ENCODE measurements at regions not wholly inside any gene's neighbourhood (a gene's known extent, or its start where the extent isn't known, plus 50 kb on each side); places are given as distances from the start of the nearest gene placed in this dataset.

DNA sequence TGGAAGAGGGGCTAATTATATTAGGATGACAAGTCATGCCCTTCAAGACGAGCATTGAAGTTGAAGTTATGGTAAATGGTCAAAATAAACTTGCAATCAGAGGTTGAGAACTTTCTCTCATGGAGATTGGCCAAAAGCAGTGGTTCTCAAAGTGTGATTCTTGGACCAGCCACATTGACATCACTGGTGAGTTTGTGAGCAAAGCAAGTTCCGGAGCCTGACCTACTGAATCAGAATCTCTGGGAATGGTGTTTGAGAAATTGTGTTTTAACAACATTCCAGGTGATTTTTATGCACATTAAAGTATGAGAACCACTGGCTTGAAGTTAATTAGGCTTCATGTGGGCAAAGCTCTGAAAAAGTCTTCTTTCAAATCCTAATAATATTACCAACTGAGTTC, 403.5 kb downstream of the ZSWIM6 start:
- Histone ChIP-seq H3K4me1 (ENCODE audit: low read length) (no peaks in the 10 kb centered on the region), H3K4me2 (ENCODE audit: low read depth, low read length) (no peak overlapping the region), H3K36me3 (replicated peaks; ENCODE audit: insufficient read depth, low read length) (no peaks in the 10 kb centered on the region), H3F3A (ENCODE audit: insufficient read depth, low read length) (no peaks in the 10 kb centered on the region), H3K9ac (ENCODE audit: low read length) (no peak overlapping the region), H3K27me3 (replicated peaks; ENCODE audit: insufficient read depth, low read length) (no peaks in the 10 kb centered on the region), H3K27ac (ENCODE audit: low read length) (no peak overlapping the region), H3K9me3 (replicated peaks; ENCODE audit: insufficient read depth, low read length) (no peaks in the 10 kb centered on the region), H3K4me3 (ENCODE audit: low read length) (no peak overlapping the region), H4K20me1 (ENCODE audit: insufficient read depth, low read length) (no peaks in the 10 kb centered on the region), H3K9me2 (replicated peaks; ENCODE audit: insufficient read depth, low read length) (no peaks in the 10 kb centered on the region), H3K79me2 (ENCODE audit: low read length) (no peaks in the 10 kb centered on the region), H2AFZ (ENCODE audit: low read length) (no peak overlapping the region)
- TF ChIP-seq EZH2 (optimal IDR thresholded peaks at IDR 0.05; ENCODE audit: low read depth, low read length) (no peak), EZH2phosphoT487 (IDR thresholded peaks at IDR 0.05; ENCODE audit: low read length) (no peak)
- TF ChIP-seq, protein P1, sequence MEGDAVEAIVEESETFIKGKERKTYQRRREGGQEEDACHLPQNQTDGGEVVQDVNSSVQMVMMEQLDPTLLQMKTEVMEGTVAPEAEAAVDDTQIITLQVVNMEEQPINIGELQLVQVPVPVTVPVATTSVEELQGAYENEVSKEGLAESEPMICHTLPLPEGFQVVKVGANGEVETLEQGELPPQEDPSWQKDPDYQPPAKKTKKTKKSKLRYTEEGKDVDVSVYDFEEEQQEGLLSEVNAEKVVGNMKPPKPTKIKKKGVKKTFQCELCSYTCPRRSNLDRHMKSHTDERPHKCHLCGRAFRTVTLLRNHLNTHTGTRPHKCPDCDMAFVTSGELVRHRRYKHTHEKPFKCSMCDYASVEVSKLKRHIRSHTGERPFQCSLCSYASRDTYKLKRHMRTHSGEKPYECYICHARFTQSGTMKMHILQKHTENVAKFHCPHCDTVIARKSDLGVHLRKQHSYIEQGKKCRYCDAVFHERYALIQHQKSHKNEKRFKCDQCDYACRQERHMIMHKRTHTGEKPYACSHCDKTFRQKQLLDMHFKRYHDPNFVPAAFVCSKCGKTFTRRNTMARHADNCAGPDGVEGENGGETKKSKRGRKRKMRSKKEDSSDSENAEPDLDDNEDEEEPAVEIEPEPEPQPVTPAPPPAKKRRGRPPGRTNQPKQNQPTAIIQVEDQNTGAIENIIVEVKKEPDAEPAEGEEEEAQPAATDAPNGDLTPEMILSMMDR (IDR thresholded peaks at IDR 0.05; ENCODE audit: low read length), result no peak
- DNase-seq, result no peak

DNA sequence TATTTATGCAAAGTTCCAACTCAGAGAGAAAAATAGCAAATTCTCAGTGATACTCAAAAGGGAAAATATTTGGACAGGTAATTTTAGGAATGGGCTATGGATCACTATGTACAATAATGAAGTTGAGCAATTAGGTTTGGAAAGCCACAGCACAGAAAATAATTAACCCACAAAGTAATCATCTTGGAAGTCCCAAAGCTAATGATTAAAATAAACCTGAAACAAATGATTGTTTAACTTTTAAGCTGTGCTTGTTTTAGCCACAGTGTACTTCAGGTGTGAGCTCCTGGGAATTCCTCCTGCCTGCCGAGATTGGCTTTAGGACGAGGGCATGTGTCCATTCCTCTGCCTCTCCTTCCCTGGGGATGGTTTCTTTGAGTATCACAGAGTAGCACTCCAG, 403.9 kb downstream of the ZSWIM6 start:
- H2AFZ ChIP-seq (ENCODE audit: low read length), result no peak overlapping the region
- TF ChIP-seq EZH2phosphoT487 (IDR thresholded peaks at IDR 0.05; ENCODE audit: low read length) (no peak), EZH2 (optimal IDR thresholded peaks at IDR 0.05; ENCODE audit: low read depth, low read length) (no peak)
- TF ChIP-seq, protein P1 (IDR thresholded peaks at IDR 0.05; ENCODE audit: low read length), result no peak
- no peak for DNase-seq

DNA sequence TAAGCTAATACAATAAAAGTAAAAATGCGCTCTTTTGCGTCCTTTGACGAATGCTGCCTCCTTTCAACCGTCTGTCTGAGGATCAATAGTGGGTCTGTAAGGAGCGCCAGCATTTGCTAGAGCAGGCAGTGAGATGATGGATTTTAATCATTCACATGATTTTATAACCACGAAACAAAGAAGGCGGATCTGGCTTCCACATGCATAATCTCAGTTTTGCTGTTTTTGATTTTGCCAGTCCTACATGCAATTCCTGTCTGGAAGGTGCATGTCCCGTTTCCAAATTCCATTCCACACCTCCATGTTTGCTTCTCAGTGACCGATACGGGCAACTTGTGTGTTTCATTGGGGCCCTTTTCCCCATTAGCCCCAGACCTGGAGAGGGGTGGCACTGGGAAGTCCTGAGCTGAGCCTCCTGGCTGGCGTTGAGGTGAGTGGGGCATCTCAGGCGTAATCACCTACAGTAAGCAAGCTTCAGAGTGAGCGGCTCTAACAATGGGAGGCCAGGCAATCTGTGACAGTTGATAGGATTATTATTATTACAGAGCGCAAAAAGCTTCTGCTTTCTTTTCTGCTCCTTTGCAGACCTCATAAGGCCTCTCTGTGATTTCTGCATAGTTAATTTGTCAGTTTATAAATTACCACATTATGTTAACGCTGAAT, 405.4 kb downstream of the ZSWIM6 start:
- no peak overlapping the region for H3K4me3 ChIP-seq (ENCODE audit: low read length)
- no peaks in the 10 kb centered on the region for H3K36me3 ChIP-seq (replicated peaks; ENCODE audit: insufficient read depth, low read length)
- H3K4me1 ChIP-seq (ENCODE audit: low read length), result no peaks in the 10 kb centered on the region
- H3K4me2 ChIP-seq (ENCODE audit: low read depth, low read length), result no peak overlapping the region
- no peak overlapping the region for H3K9ac ChIP-seq (ENCODE audit: low read length)
- no peaks in the 10 kb centered on the region for H3K79me2 ChIP-seq (ENCODE audit: low read length)
- no peaks in the 10 kb centered on the region for H3K27me3 ChIP-seq (replicated peaks; ENCODE audit: insufficient read depth, low read length)
- H3K27ac ChIP-seq (ENCODE audit: low read length), result no peak overlapping the region
- H3K9me2 ChIP-seq (replicated peaks; ENCODE audit: insufficient read depth, low read length), result no peaks in the 10 kb centered on the region
- no peaks in the 10 kb centered on the region for H4K20me1 ChIP-seq (ENCODE audit: insufficient read depth, low read length)
- H3F3A ChIP-seq (ENCODE audit: insufficient read depth, low read length), result no peaks in the 10 kb centered on the region
- H3K9me3 ChIP-seq (replicated peaks; ENCODE audit: insufficient read depth, low read length), result no peaks in the 10 kb centered on the region
- no peak for DNase-seq
- H2AFZ ChIP-seq (ENCODE audit: low read length), result no peak overlapping the region
- TF ChIP-seq, protein P1 (IDR thresholded peaks at IDR 0.05; ENCODE audit: low read length), result no peak
- TF ChIP-seq EZH2 (optimal IDR thresholded peaks at IDR 0.05; ENCODE audit: low read depth, low read length) (no peak), EZH2phosphoT487 (IDR thresholded peaks at IDR 0.05; ENCODE audit: low read length) (no peak)

More for the DNA sequence above, 403.9 kb downstream of the ZSWIM6 start:
- Histone ChIP-seq H3K27ac (ENCODE audit: low read length) (no peak overlapping the region), H3K4me2 (ENCODE audit: low read depth, low read length) (no peak overlapping the region), H4K20me1 (ENCODE audit: insufficient read depth, low read length) (no peaks in the 10 kb centered on the region), H3K9me3 (replicated peaks; ENCODE audit: insufficient read depth, low read length) (no peaks in the 10 kb centered on the region), H3K36me3 (replicated peaks; ENCODE audit: insufficient read depth, low read length) (no peaks in the 10 kb centered on the region), H3K79me2 (ENCODE audit: low read length) (no peaks in the 10 kb centered on the region), H3F3A (ENCODE audit: insufficient read depth, low read length) (no peaks in the 10 kb centered on the region), H3K9me2 (replicated peaks; ENCODE audit: insufficient read depth, low read length) (no peaks in the 10 kb centered on the region), H3K4me3 (ENCODE audit: low read length) (no peak overlapping the region), H3K27me3 (replicated peaks; ENCODE audit: insufficient read depth, low read length) (no peaks in the 10 kb centered on the region), H3K4me1 (ENCODE audit: low read length) (no peaks in the 10 kb centered on the region), H3K9ac (ENCODE audit: low read length) (no peak overlapping the region)
